ENCODE measurements at regions not wholly inside any gene's neighbourhood (a gene's known extent, or its start where the extent isn't known, plus 50 kb on each side); places are given as distances from the start of the nearest gene placed in this dataset.
"Not testable (repeated sequence)": the region's sequence is repeated elsewhere in the genome, so short reads cannot be mapped to it uniquely, and the experiment has no call there.

- no peak for TF ChIP-seq CTCF (IDR thresholded peaks at IDR 0.05; ENCODE audit: low read depth, low read length)
- DNase-seq (ENCODE audit: extremely low read depth, low read depth) = no peak
Measured at GRCh38 chr12:118534003-118534402, 157.6 kb downstream of the SUDS3 start.

GRCh38 chr12:118536306-118536906 lies 160.1 kb downstream of the SUDS3 start:
- DNase-seq (ENCODE audit: extremely low read depth, low read depth) = no peak
- no peak for TF ChIP-seq CTCF (IDR thresholded peaks at IDR 0.05; ENCODE audit: low read depth, low read length)

GRCh38 chr12:118537481-118537917 lies 161.1 kb downstream of the SUDS3 start:
- no peak for TF ChIP-seq CTCF (IDR thresholded peaks at IDR 0.05; ENCODE audit: low read depth, low read length)

GRCh38 chr12:118541071-118541470 lies 164.7 kb downstream of the SUDS3 start:
- DNase-seq (ENCODE audit: extremely low read depth, low read depth) = no peak
- TF ChIP-seq CTCF (IDR thresholded peaks at IDR 0.05; ENCODE audit: low read depth, low read length) = no peak

More at GRCh38 chr12:118537481-118537917, 161.1 kb downstream of the SUDS3 start:
- no peak for DNase-seq (ENCODE audit: extremely low read depth, low read depth)

- no peak for DNase-seq (ENCODE audit: extremely low read depth, low read depth)
Measured at GRCh38 chr12:118541934-118542333, 165.6 kb downstream of the SUDS3 start.

GRCh38 chr12:118543651-118544050 lies 167.3 kb downstream of the SUDS3 start:
- TF ChIP-seq CTCF (IDR thresholded peaks at IDR 0.05; ENCODE audit: low read depth, low read length) = no peak

More at GRCh38 chr12:118541934-118542333, 165.6 kb downstream of the SUDS3 start:
- TF ChIP-seq CTCF (IDR thresholded peaks at IDR 0.05; ENCODE audit: low read depth, low read length) = no peak

GRCh38 chr12:118544569-118544968 lies 168.2 kb downstream of the SUDS3 start:
- DNase-seq (ENCODE audit: extremely low read depth, low read depth) = no peak
- TF ChIP-seq CTCF (IDR thresholded peaks at IDR 0.05; ENCODE audit: low read depth, low read length) = no peak

More at GRCh38 chr12:118543651-118544050, 167.3 kb downstream of the SUDS3 start:
- DNase-seq (ENCODE audit: extremely low read depth, low read depth) = no peak

GRCh38 chr12:118547606-118548005 lies 171.3 kb downstream of the SUDS3 start:
- DNase-seq (ENCODE audit: extremely low read depth, low read depth) = not testable (repeated sequence)

Data from AG09319 (cell line).